Ovary (tissue), 7 donors: ENCODE measurements at regions not wholly inside any gene's neighbourhood (a gene's known extent, or its start where the extent isn't known, plus 50 kb on each side); places are given as distances from the start of the nearest gene placed in this dataset.

Source experiments
- DNase-seq, 5 donors: peaks; one replicate each; pipeline ENCODE4 v3.0.0-alpha.2; 2019 to 2020
- H3K27ac ChIP-seq, 2 donors: fragments of 200-600 bp; one replicate each; pipeline versions ENCODE4 v1.5.1 to v1.8.0; 2019 to 2022
- H3K27me3 ChIP-seq: fragments of 200-600 bp; one replicate; pipeline ENCODE4 v1.8.0; 2022
- H3K36me3 ChIP-seq: fragments of 200-600 bp; sonication (generic); one replicate; pipeline ENCODE4 v1.5.1; 2019
- H3K4me1 ChIP-seq: one replicate; pipeline ENCODE4 v1.8.1; 2013; ENCODE audit warnings: mild to moderate bottlenecking, moderate library complexity; ENCODE audit not compliant: insufficient read depth
- H3K4me3 ChIP-seq: fragments of 200-600 bp; sonication (generic); one replicate; pipeline ENCODE4 v1.5.1; 2017
- H3K9me3 ChIP-seq, 2 donors: fragments of 200-600 bp in 1 of 2; sonication (generic) in 1 of 2; one replicate each; pipeline versions ENCODE4 v1.5.1 to v1.8.1; 2013 to 2019; ENCODE audit warnings: mild to moderate bottlenecking in 1 of 2, moderate library complexity in 1 of 2
- CTCF ChIP-seq, 3 donors: fragments of 450-650 bp in 2 of 3; fragments of 200-600 bp in 1 of 3; IDR thresholded peaks; one replicate each; pipeline versions ENCODE4 v1.5.1 to v1.8.0; 2016 to 2022; ENCODE audit warnings: antibody characterized with exemption in 3 of 3, mild to moderate bottlenecking in 1 of 3
- EP300 ChIP-seq: sonication (generic); formaldehyde crosslinking; IDR thresholded peaks from one replicate; pipeline ENCODE4 v1.6.1; 2017; ENCODE audit warnings: antibody characterized with exemption
- POLR2A ChIP-seq: fragments of 450-650 bp; IDR thresholded peaks from one replicate; pipeline ENCODE4 v1.6.1; 2017; ENCODE audit warnings: antibody characterized with exemption, mild to moderate bottlenecking, moderate library complexity
- WGBS, 3 donors: extraction: QIAGEN DNeasy Blood & Tissue Kit in 1 of 3; methylation state at CpG; one replicate each; pipeline versions ENCODE4 v1.1.5 to v1.1.7; 2013 to 2017; 5-methylcytosine and 5-hydroxymethylcytosine counted together
- intact Hi-C, 4 donors: fragments of 100-400 bp; cut with DNase I; formaldehyde crosslinking; loops; one replicate each; pipeline versions ENCODE4 v1.11.0 to v1.15.1; 2022 to 2023
- donor health status: DM: no; HTN: no; CAD: no; lungs with moderate emphysema.
- donor health status: DM: no; HTN: no; CAD: no.
- donor health status: Bipolar disorder and iron deficiency.
- donor health status: DM: no; HTN: no; CAD: no.
- donor health status: DM: yes; HTN: yes; CAD: no.

- H3K9me3 ChIP-seq = no peaks in the 10 kb centered on the region
- H3K36me3 ChIP-seq = no peaks in the 10 kb centered on the region
- H3K27ac ChIP-seq = no peak overlapping the region
- H3K4me1 ChIP-seq = no peaks in the 10 kb centered on the region
- intact Hi-C loops = no loop called here
- TF ChIP-seq EP300 (no peak), POLR2A (no peak), CTCF (IDR thresholded peaks at IDR 0.05) (no peak)
- peak in 1 of 5 donors; percentile 10 for DNase-seq
- WGBS, 3 donors = 16 to 29% (median 18%) methylated on average over 2 of the region's 2 CpGs
- H3K4me3 ChIP-seq = no peak overlapping the region
- H3K27me3 ChIP-seq = no peaks in the 10 kb centered on the region
Observed at GRCh38 chr3:158909870-158910269, 108.0 kb downstream of the MFSD1 start.

DNA sequence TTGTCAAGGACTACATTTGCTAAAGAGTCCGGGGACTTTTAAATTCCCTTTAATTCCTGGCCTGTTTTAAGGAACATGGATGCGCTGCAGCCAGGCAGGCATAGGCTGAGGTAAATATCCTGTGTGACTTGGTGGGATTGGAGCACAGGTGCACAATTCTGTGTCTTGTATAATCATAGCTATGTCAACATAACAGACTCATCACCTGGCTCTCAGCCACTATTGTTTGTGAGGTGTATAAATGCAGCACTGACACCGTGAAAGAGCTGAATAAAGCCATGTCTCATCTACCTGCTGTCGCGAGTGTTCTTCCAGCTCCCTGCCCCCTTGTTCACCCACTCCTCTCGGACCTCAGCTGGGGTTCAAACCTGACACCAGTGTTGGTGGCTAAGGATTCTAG is 109.7 kb downstream of the MFSD1 start:
- no peaks in the 10 kb centered on the region for H3K36me3 ChIP-seq
- intact Hi-C loops = no loop called here

GRCh38 chr3:158912188-158912587 is 110.3 kb downstream of the MFSD1 start:
- intact Hi-C loops = no loop called here
- H3K4me3 ChIP-seq = no peak overlapping the region
- H3K9me3 ChIP-seq = no peaks in the 10 kb centered on the region
- no peaks in the 10 kb centered on the region for H3K36me3 ChIP-seq
- no peak for DNase-seq
- 76 to 79% (median 78%) methylated on average over 3 of the region's 3 CpGs for WGBS, 3 donors
- no peaks in the 10 kb centered on the region for H3K4me1 ChIP-seq
- no peak overlapping the region for H3K27ac ChIP-seq
- H3K27me3 ChIP-seq = no peaks in the 10 kb centered on the region
- TF ChIP-seq EP300 (no peak), POLR2A (no peak), CTCF (IDR thresholded peaks at IDR 0.05) (no peak)

More for the DNA sequence above, 109.7 kb downstream of the MFSD1 start:
- H3K9me3 ChIP-seq = no peaks in the 10 kb centered on the region
- no peak overlapping the region for H3K27ac ChIP-seq
- no peaks in the 10 kb centered on the region for H3K27me3 ChIP-seq
- DNase-seq = no peak
- 86 to 92% (median 86%) methylated on average over 6 of the region's 6 CpGs for WGBS, 3 donors
- no peak overlapping the region for H3K4me3 ChIP-seq
- no peaks in the 10 kb centered on the region for H3K4me1 ChIP-seq
- TF ChIP-seq POLR2A (no peak), EP300 (no peak), CTCF (IDR thresholded peaks at IDR 0.05) (no peak)

GRCh38 chr3:158912621-158913020 is 110.8 kb downstream of the MFSD1 start:
- no peak for TF ChIP-seq EP300
- TF ChIP-seq POLR2A = no peak
- TF ChIP-seq CTCF (IDR thresholded peaks at IDR 0.05) = no peak
- Histone ChIP-seq H3K9me3 (no peaks in the 10 kb centered on the region), H3K4me3 (no peak overlapping the region), H3K4me1 (no peaks in the 10 kb centered on the region), H3K27me3 (no peaks in the 10 kb centered on the region), H3K36me3 (no peaks in the 10 kb centered on the region), H3K27ac (no peak overlapping the region)
- WGBS, 3 donors = 87 to 92% (median 90%) methylated on average over 6 of the region's 6 CpGs
- intact Hi-C loops = no loop called here
- DNase-seq = no peak

GRCh38 chr3:158916111-158916510 is 114.3 kb downstream of the MFSD1 start:
- no peak for DNase-seq
- no peak for TF ChIP-seq EP300
- WGBS, 3 donors = 94 to 96% (median 94%) methylated on average over 4 of the region's 4 CpGs
- no peaks in the 10 kb centered on the region for H3K27me3 ChIP-seq
- no peaks in the 10 kb centered on the region for H3K9me3 ChIP-seq
- intact Hi-C loops = no loop called here
- H3K4me1 ChIP-seq = no peaks in the 10 kb centered on the region
- no peak overlapping the region for H3K27ac ChIP-seq
- no peak overlapping the region for H3K4me3 ChIP-seq
- H3K36me3 ChIP-seq = no peaks in the 10 kb centered on the region
